Stimulated activated CD8-positive, alpha-beta memory T cell treated with anti-CD3 and anti-CD28 coated beads, Interleukin-12 subunit alpha, Interleukin-12 subunit beta, amount 100 ng/mL, for 4 hours (primary cell): ENCODE measurements at regions not wholly inside any gene's neighbourhood (a gene's known extent, or its start where the extent isn't known, plus 50 kb on each side); places are given as distances from the start of the nearest gene placed in this dataset.
"Not testable (repeated sequence)": the region's sequence is repeated elsewhere in the genome, so short reads cannot be mapped to it uniquely, and the experiment has no call there.

Experiments
- DNase-seq: peaks from one replicate; pipeline ENCODE4 v3.0.0-alpha.2; 2020; ENCODE audit warnings: low read depth

DNA sequence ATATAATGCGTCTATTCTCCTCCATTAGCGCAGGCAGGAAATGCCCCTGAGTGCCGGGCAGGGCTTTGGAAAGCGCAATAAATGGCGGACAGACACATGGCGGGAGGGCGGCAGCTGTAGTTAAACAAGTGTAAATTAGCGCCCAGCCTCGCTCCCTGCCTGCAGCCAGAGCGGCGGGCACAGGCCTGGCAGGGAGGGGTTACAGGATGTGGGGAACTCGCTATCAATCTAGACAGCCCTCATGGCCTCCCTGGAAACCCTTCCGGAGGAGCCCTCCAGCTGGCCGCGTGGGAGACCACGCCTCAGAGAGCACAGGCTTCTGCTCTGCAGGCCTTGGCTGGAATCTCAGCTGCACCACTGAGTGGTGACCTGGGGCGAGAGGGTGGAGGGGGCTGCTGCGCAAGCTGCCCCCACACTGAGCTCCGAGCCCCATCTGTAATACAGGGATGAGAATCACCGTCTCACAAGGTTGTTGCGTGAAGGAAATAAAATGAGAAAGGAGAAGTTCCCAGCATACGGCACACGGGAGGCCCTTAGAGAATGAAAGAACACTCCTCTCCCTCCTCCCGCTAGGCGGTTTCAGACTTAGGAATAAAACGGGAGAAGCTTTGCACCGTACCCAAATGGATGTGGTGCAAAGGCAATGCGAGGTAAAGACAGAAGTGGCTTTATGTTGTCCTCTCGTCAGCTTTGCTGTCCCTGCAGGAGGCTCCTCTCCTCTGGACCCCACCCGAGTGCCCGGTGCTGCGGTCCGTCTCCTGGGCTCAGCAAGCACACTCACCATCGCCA lies 167.2 kb upstream of the POU3F1 start:
- DNase-seq: no peak

DNA sequence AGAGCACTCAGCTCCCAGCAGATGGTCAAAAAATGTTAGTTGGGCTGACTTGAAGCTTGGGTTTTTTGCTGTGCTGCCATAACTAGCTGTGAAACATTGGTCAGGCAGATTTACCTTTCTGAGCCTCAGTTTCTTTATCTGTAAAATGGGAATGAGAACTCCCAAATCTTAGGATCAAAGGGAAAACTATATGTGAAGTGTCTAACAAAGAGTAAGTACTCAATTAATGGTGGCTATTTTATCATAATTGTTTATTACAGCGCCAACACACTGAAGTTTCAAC lies 164.2 kb upstream of the POU3F1 start:
- no peak for DNase-seq

DNA sequence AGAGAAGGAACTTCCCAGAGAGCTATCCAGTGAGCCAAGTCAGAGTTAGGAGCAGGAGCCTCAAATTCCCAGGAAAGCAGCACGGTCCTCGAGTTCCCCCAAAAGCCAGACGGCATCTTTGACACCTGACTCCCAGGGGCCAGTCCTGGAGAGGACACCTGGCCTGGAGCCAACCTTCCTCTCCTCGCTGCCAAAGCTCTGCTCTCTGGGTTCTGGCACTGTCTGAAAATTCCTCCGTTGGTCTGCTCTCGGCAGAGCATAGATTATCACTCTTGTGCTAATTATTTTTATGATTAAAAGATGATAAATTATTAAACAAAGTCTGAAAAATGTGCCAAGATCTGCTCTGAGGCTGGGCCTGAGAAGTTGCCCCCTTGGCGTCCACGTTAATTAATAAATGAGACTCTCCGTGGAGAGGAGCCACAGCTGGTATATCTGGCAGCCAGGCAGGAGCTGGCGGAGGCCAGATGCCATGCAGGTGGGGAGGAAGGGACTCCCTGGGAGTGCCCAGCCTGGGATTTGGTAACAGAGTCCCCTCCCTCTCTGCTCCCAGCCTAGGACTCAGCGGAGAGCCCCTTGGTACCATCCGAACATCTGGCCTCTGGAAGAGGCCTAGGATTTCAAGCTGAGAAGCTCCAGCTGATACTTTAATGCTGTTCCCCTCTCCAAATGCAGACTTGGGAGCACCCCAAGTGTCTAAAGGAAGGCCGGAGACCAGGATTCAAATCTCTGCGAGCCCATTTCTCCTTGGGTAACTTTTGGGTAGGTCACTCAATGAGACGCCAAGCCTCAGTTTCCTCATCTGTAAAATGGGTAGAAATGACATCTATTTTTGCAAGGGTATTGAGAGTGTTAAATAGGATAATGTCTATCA lies 163.7 kb upstream of the POU3F1 start:
- no peak for DNase-seq

DNA sequence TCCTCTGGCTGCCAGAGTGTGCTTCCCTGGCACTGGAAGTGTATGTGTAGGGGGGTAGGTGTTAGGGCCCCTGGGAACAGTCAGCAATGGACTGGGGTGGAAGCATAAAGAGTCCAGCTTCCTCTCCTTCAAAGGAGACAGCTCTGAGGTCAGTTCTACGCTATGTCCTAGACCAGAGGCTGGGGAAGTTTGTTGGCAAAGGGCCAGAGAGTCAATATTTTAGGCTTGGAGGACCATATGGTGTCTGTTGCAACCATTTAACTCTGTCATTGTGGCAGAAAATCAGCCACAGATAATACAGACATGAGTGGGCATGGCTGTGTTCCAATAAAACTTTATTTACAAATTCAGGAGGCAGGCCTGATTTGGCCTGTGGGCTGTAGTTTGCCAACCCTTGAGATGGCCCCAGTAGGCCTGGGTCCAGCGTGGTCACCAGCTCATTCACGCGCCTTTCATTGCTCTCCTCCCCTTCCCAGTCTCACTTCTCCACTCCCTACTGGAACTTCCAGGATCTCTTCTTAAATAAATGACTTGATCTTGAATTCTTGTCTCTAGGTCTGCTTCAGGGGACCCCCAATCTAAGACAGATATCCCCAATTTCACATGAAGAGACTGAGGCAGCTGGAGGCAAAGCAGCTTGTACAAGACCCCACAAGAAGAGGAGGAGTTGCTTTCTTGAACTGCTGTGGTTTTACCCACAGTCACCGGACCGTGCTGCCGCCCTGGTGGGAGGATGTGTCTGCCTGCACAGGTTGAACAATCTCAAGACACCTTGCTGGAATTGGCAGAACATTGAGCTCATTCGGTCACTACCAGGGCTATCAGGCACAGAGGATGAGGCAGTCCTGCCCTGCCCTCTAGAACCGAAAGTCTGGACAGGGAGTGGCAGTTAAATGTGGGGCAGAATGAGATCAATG lies 162.4 kb upstream of the POU3F1 start:
- no peak for DNase-seq

DNA sequence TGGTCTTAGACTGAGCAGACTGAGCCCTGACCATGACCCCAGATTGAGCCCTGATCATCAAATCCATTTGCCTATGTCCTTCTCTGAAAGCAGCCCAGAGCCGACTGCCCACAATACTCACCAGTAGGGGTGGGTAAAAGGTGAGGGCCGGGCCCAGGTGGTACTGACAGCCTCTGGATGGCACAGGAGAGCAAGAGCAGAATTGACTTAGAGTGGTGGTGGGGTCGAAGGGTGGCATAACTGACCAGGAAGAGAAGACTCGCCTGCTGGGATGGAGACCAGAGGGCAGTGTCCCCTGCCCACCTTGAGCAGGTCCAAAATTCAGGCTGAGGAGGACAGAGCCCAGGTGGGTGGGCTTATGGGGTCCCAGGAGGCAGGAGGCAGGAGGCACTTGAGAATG lies 161.3 kb upstream of the POU3F1 start:
- DNase-seq: no peak

DNA sequence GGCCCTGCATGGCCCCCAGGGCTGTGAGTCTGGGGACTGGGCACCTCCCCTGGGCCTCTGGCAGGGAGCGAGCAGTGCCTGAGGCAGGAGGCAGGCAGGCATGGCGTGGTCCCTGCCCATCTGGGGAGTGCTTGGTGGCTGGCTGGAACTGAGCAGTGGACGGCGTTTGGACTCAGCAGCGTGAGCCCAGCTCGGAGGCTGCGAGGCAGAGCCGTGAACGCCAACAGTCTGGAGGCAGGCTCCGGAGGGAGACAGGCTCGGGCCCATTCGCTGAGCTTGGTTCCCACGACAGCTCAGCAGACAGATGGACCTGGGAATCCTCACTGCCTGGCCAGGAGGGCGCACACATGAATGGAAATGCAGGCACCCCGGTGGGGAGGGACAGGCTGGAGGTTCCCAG lies 160.7 kb upstream of the POU3F1 start:
- no peak for DNase-seq

DNA sequence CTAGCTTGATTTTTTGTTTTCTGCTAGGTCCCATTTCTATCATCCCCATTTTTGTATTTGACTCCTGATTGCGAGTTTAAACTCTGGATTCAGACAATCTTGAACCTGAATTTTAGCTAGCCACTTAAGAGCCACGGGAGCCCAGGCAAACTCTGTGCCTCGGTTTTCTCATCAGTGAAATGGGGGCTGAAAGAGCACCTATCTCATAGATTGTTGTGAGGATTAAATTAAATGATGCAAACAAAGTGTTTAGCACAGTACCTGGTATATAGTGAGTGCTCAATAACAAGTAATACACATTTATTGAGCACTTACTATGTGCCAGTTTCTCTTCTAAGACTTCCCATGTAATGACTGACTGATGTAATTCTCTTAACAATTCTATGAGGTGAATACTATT lies 158.1 kb upstream of the POU3F1 start:
- DNase-seq: no peak

DNA sequence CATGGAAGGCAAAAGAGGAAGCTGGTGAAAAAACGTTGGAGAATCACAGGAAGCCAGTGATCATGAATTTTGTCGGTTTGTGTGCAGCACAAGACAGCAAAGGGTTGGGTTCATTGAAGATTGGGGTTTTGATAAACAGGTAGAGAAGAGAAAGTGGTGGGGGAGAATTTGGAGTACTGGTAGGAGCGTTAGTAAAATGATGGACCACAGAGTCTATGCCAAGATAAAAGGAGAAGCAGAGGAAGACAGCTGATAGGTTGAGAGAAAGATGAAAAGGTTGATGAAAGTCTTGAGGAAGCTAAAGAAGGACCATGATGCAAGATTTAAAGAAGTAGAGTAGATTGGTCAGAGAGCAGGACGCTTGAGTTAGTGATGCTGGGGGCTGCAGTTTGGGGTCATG lies 156.8 kb upstream of the POU3F1 start:
- no peak for DNase-seq

DNA sequence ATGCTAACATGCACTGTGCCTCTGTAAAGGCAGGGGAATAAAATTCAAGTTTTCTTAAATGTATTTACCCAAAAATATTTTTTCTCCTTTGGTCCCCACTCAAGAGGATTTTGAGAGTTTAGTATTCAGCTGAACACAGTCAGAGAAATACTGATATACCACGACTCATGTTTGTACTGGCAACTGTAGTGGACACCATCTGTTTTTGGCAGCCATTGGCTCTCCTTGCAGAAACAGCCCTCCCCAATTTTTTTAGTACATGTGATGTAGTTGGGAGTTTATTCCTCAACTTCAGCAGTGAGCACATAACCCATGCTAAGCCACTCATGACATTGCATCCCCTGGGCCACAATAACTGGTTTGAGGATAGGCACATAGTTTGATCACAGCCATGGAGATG lies 154.8 kb upstream of the POU3F1 start:
- DNase-seq: no peak

DNA sequence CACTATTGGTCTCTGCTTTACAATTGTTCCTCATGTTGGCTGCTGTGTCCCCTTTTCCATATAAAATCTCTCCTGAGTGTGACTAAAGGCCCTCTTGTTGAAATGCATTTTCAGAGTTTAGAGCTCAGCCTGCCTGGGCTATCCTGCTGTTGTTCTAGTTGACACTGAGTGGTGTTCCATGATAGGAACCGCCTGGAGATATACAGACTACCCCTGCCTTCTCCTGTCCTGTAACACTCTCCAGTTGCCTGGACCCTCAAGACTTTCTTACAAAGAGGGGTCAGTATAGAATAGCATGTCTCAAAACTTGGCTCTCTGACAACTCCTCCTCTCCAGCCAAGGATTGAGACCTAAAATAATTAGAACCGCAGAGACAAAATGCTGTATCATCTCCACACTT lies 152.0 kb upstream of the POU3F1 start:
- no peak for DNase-seq

DNA sequence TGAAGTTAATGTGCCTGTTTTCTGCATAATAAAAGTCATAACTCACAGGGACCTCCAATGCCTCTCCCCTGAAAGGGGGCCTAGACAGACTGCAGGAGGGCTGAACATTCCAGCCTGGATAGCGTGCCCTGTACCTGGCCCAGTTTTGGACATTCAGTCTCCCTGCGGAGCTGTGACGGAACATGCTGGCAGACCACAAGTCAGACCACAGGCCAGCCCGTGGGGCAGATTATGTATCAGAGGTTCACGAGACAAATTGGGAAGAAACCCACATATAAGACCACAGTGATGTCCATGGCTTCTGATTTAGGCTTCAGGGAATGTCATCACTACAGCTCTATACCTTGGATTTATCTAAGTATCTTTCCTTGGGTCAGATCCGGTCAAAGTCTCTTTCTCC lies 151.5 kb upstream of the POU3F1 start:
- no peak for DNase-seq

DNA sequence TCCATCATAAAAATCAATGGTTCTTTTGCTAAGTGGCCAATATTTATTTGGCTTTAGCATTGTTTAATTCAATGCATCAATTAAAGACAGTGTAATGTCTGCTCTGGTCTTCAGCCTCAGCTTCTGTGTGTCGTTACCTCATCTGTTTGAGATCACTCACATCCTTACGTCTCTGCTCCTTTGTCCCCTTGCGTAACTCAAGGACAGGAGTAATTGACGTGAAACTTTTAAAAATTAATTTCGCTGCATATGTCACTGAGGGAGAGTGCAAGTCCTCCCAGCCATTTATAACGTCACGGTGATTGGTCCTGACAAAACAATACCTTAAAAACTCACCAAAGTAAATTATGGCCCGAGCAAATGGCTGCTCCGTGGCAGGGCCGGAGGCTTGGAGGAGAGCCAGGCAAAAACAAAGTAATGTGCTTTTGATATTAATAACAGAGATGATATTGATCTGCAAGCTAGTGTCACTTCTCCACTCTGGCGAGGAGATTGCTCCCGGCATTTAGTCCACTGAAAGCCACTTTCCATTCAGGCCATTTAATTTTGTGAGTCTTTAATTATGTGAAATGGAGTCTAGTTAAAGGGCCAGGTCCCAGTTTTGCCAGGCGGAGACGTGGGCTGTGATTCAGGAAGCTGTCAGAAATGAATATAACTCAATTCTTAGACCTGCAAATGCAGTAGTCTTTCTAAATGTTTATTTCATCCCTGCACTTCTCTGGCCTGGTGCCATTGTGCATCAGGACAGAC lies 150.9 kb upstream of the POU3F1 start:
- no peak for DNase-seq

DNA sequence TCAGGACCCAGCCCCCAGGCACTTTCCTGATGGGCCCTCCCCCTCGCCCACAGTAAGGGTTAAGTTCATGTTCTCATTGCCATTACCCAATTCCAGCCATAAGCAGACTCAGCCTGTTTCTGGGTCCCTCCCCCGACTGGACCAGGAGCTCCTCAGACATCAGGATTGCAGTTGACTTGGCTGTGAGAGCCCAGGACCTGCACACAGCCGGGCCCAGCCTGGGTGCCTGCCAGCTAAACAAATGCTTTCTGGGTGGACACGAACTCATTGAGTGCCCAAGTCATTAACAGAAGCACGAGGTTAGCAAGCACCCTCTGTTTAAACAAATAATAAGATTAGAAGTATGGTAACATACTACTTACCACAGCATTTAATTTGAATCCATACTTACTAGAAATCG lies 147.9 kb upstream of the POU3F1 start:
- DNase-seq: no peak

DNA sequence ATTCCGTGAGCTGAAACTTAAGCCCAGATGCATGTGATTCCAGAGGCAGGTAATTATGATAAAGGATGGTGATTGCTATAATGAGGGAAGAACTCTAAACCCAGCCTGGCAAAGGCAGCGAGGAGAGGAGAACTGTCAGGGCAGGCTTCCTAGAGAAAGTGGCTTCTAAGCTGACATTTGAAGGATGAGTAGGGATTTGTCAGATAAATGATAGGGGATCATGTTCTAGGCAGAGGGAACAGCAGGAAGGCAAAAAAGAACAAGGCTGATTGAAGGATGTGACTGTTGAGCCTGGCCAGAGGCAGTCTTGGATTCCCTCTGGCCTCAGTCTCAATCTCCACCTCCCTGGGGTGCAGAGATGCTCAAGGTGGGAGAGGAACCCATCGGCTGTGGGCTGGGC lies 146.4 kb upstream of the POU3F1 start:
- DNase-seq: no peak

DNA sequence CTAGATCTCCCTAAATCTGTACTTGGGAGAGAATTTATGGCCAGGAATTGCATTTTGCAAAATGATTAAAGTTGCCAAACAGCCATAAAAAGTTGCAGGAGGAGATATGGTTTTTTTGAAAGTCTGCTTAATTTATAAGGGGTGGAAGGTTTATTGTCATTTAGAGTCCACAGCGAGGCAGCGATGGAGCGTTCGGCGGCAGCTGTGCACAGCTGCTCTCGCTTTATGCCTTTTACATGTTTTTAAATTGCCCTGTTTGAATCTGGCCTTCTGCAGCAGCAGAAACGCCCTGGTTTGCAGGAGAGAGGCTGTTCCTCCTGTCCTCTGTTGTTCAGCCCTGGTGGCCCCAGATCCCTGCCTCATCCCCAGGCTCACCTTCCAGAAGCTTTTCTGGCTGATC lies 144.9 kb upstream of the POU3F1 start:
- DNase-seq: no peak

DNA sequence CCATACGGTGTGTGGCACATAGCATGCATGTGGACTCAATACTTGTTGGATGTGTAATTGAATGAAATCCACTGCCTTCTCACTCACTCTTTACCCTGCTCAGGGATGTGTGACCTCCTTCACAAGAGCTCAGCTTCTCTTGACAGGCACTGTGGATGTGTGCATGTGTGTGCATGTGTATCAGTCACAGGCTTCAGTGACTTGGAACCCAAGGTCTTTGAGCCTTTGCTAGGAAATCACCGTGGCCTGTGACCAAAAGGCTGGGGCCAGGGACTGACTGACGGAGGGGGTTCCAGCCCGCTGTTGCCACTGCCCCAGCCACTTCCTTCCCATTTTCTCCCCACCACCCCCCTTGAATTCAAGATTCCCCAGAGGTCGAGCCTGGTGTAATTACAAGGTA lies 144.4 kb upstream of the POU3F1 start:
- no peak for DNase-seq

DNA sequence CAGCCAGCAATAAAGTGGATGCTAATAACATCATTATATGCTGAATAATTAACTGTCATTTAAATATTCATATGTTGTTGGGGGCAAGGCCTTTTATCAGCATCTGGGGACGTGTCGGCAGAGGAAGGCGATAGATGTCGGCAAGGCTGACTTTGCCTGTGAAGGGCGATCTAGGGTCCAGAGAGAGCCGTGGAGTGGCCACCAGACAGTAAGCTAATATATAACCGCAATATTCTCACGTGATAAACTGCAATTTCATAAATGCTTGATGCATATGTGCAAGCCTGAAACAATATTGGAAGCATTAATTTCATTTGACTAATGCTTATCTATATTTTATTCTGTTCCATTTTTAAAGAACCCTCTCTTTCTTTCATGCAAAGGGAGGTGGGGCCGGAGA lies 141.0 kb upstream of the POU3F1 start:
- DNase-seq: no peak

DNA sequence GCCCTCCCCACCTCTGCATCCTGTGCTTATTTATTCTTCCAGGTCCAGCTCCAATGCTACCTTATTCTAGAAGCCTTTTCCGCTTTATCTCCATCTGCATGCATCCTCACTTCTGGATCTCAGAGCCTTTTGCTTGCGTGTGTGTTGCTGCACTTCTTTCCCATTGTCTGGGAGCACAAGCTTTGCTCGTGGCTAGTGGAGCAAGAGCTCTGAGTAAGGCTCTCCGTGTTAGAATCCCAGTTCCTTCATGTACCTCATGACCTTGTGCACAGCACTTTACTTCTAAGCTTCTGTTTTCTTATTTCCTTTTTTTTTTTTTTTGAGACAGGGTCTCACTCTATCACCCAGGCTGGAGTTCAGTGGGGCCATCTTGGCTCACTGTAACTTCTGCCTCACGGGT lies 140.0 kb upstream of the POU3F1 start:
- no peak for DNase-seq

DNA sequence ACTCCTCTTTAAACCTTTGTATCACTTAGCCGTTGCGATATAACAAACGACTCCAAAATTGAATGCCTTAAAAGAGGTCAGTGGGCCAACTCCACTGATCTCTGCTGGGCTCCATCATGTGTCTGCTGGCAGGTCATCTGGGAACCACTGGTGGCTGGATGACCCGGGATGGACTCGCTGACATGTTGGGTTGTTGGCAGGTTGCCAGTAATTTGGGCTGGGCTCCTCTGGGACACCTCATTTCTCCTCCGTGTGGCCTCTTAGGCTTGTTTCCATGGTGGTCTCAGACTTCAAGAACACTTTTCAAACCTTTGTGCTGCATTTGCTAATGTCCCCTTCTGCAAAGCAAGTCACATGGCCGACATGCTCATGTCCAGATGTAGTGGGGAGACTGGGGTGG lies 139.3 kb upstream of the POU3F1 start:
- DNase-seq: no peak

DNA sequence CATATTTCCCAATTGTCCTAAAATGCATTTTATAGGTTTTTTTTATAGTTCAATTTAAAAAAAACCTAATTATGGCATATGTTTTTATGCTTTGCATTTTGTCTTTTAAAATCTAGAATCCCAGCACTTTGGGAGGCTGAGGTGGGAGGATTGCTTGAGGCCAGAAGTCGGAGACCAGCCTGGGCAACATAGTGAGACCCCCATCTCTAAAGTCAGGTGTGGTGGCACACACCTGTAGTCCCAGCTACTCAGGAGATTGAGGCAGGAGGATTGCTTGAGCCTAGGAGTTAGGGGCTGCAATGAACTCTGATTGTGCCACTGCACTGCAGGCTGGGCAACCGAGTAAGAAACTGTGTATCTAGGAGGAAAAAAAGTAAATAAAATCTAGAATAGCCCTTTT lies 137.2 kb upstream of the POU3F1 start:
- no peak for DNase-seq

DNA sequence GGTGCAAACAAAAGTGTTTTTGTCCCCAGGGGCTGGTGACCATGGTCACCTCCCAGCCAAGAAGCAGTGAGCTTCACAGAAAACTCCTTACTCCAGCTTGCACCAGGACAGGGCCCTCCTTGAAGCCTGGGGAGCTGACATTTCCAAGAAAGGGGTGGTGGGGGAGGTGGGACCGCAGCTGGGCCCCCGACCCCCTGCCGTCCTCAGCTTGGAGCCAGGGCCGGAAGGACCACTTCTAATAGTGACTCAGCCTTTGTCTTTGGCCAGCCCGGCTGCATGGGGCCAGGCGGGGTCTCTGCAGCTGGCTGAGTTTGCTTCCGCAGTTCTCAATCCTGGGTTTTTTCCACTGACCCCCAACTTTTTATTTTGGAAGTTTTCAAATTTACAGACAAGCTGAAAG lies 136.5 kb upstream of the POU3F1 start:
- no peak for DNase-seq

DNA sequence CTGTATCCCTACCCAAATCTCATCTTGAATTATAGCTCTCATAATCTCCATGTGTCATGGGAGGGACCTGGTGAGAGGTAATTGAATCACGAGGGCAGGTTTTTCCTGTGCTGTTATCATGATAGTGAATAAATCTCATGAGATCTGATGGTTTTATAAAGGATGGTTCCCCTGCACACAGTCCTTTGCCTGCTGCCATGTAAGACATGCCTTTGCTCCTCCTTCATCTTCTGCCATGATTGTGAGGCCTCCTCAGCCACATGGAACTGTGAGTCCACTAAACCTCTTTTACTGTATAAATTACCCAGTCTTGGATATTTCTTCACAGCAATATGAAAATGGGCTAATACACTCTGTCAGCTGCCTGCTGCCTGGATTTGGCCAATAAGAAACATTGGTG lies 133.8 kb upstream of the POU3F1 start:
- DNase-seq: not testable (repeated sequence)
